ENCODE measurements at regions not wholly inside any gene's neighbourhood (a gene's known extent, or its start where the extent isn't known, plus 50 kb on each side); places are given as distances from the start of the nearest gene placed in this dataset.

- TF ChIP-seq EZH2phosphoT487 (IDR thresholded peaks at IDR 0.05; ENCODE audit: insufficient read depth, low read depth) (no peak), EZH2 (IDR thresholded peaks at IDR 0.05; ENCODE audit: insufficient read depth, poor library complexity, severe bottlenecking) (no peak)
Observed at GRCh38 chr6:78526432-78526831, 340.9 kb upstream of the IRAK1BP1 start.
